ENCODE measurements at regions not wholly inside any gene's neighbourhood (a gene's known extent, or its start where the extent isn't known, plus 50 kb on each side); places are given as distances from the start of the nearest gene placed in this dataset.

- no CpG with 5 or more reads among the region's 3 CpGs for WGBS (ENCODE audit: insufficient coverage)
- no peak overlapping the region for H3K4me3 ChIP-seq (ENCODE audit: low read length)
- H3K27ac ChIP-seq (ENCODE audit: low read length): no peak overlapping the region
- H3K9me3 ChIP-seq (replicated peaks; ENCODE audit: control insufficient read depth, low read depth, low read length): no peaks in the 10 kb centered on the region
- DNase-seq: no peak
- H3K36me3 ChIP-seq (ENCODE audit: control insufficient read depth, insufficient read depth, low read length): no peaks in the 10 kb centered on the region
- H3K4me1 ChIP-seq (ENCODE audit: control insufficient read depth, insufficient read depth, low read length): peaks cover 2% of the 10 kb centered on the region
- no peaks in the 10 kb centered on the region for H3K27me3 ChIP-seq (ENCODE audit: control insufficient read depth, insufficient read depth, low read length)
Measured at GRCh38 chr5:124859556-124860290, 113.3 kb upstream of the ZNF608 start.

- Histone ChIP-seq H3K27me3 (ENCODE audit: control insufficient read depth, insufficient read depth, low read length) (no peaks in the 10 kb centered on the region), H3K4me3 (ENCODE audit: low read length) (no peak overlapping the region), H3K4me1 (ENCODE audit: control insufficient read depth, insufficient read depth, low read length) (peaks cover 2% of the 10 kb centered on the region), H3K9me3 (replicated peaks; ENCODE audit: control insufficient read depth, low read depth, low read length) (no peaks in the 10 kb centered on the region), H3K36me3 (ENCODE audit: control insufficient read depth, insufficient read depth, low read length) (no peaks in the 10 kb centered on the region), H3K27ac (ENCODE audit: low read length) (no peak overlapping the region)
- DNase-seq: no peak
- WGBS (ENCODE audit: insufficient coverage): 100% methylated on average over 1 of the region's 4 CpGs
Measured at GRCh38 chr5:124860291-124860655, 113.8 kb upstream of the ZNF608 start.

GRCh38 chr5:124865066-124865465 is 118.6 kb upstream of the ZNF608 start:
- no CpG with 5 or more reads among the region's 3 CpGs for WGBS (ENCODE audit: insufficient coverage)
- Histone ChIP-seq H3K36me3 (ENCODE audit: control insufficient read depth, insufficient read depth, low read length) (no peaks in the 10 kb centered on the region), H3K4me1 (ENCODE audit: control insufficient read depth, insufficient read depth, low read length) (peaks cover 2% of the 10 kb centered on the region), H3K27ac (ENCODE audit: low read length) (no peak overlapping the region), H3K9me3 (replicated peaks; ENCODE audit: control insufficient read depth, low read depth, low read length) (no peaks in the 10 kb centered on the region), H3K27me3 (ENCODE audit: control insufficient read depth, insufficient read depth, low read length) (no peaks in the 10 kb centered on the region), H3K4me3 (ENCODE audit: low read length) (no peak overlapping the region)
- DNase-seq: no peak

GRCh38 chr5:124865603-124866354 is 119.3 kb upstream of the ZNF608 start:
- Histone ChIP-seq H3K27me3 (ENCODE audit: control insufficient read depth, insufficient read depth, low read length) (no peaks in the 10 kb centered on the region), H3K36me3 (ENCODE audit: control insufficient read depth, insufficient read depth, low read length) (no peaks in the 10 kb centered on the region), H3K9me3 (replicated peaks; ENCODE audit: control insufficient read depth, low read depth, low read length) (no peaks in the 10 kb centered on the region), H3K4me1 (ENCODE audit: control insufficient read depth, insufficient read depth, low read length) (peaks cover 3% of the 10 kb centered on the region), H3K4me3 (ENCODE audit: low read length) (no peak overlapping the region), H3K27ac (ENCODE audit: low read length) (no peak overlapping the region)
- peak; percentile 21 for DNase-seq
- WGBS (ENCODE audit: insufficient coverage): no CpG with 5 or more reads among the region's 4 CpGs

- H3K27me3 ChIP-seq (ENCODE audit: control insufficient read depth, insufficient read depth, low read length): no peaks in the 10 kb centered on the region
- H3K9me3 ChIP-seq (replicated peaks; ENCODE audit: control insufficient read depth, low read depth, low read length): no peaks in the 10 kb centered on the region
- no peak for DNase-seq
- no peak overlapping the region for H3K4me3 ChIP-seq (ENCODE audit: low read length)
- H3K27ac ChIP-seq (ENCODE audit: low read length): peak overlapping the region; percentile 56
- H3K4me1 ChIP-seq (ENCODE audit: control insufficient read depth, insufficient read depth, low read length): peaks cover 5% of the 10 kb centered on the region
- WGBS (ENCODE audit: insufficient coverage): 60% methylated on average over 2 of the region's 12 CpGs
- no peaks in the 10 kb centered on the region for H3K36me3 ChIP-seq (ENCODE audit: control insufficient read depth, insufficient read depth, low read length)
Measured at GRCh38 chr5:124866355-124867136, 120.1 kb upstream of the ZNF608 start.

- Histone ChIP-seq H3K4me1 (ENCODE audit: control insufficient read depth, insufficient read depth, low read length) (peaks cover 7% of the 10 kb centered on the region), H3K9me3 (replicated peaks; ENCODE audit: control insufficient read depth, low read depth, low read length) (no peaks in the 10 kb centered on the region), H3K36me3 (ENCODE audit: control insufficient read depth, insufficient read depth, low read length) (no peaks in the 10 kb centered on the region), H3K27ac (ENCODE audit: low read length) (no peak overlapping the region), H3K27me3 (ENCODE audit: control insufficient read depth, insufficient read depth, low read length) (no peaks in the 10 kb centered on the region), H3K4me3 (ENCODE audit: low read length) (no peak overlapping the region)
- DNase-seq: peak; percentile 41
- 80% methylated on average over 1 of the region's 6 CpGs for WGBS (ENCODE audit: insufficient coverage)
Measured at GRCh38 chr5:124867137-124867704, 120.8 kb upstream of the ZNF608 start.

- Histone ChIP-seq H3K4me3 (ENCODE audit: low read length) (no peak overlapping the region), H3K36me3 (ENCODE audit: control insufficient read depth, insufficient read depth, low read length) (no peaks in the 10 kb centered on the region), H3K9me3 (replicated peaks; ENCODE audit: control insufficient read depth, low read depth, low read length) (no peaks in the 10 kb centered on the region), H3K27me3 (ENCODE audit: control insufficient read depth, insufficient read depth, low read length) (no peaks in the 10 kb centered on the region), H3K4me1 (ENCODE audit: control insufficient read depth, insufficient read depth, low read length) (peaks cover 9% of the 10 kb centered on the region), H3K27ac (ENCODE audit: low read length) (no peak overlapping the region)
- WGBS (ENCODE audit: insufficient coverage): no CpG with 5 or more reads among the region's 2 CpGs
- no peak for DNase-seq
Measured at GRCh38 chr5:124868676-124869075, 122.2 kb upstream of the ZNF608 start.

- H3K27ac ChIP-seq (ENCODE audit: low read length): no peak overlapping the region
- H3K36me3 ChIP-seq (ENCODE audit: control insufficient read depth, insufficient read depth, low read length): no peaks in the 10 kb centered on the region
- whole genome bisulfite sequencing (ENCODE audit: insufficient coverage): no CpG with 5 or more reads among the region's 2 CpGs
- no peaks in the 10 kb centered on the region for H3K27me3 ChIP-seq (ENCODE audit: control insufficient read depth, insufficient read depth, low read length)
- no peak for DNase-seq
- H3K9me3 ChIP-seq (replicated peaks; ENCODE audit: control insufficient read depth, low read depth, low read length): no peaks in the 10 kb centered on the region
- H3K4me1 ChIP-seq (ENCODE audit: control insufficient read depth, insufficient read depth, low read length): peaks cover 9% of the 10 kb centered on the region
- no peak overlapping the region for H3K4me3 ChIP-seq (ENCODE audit: low read length)
Measured at GRCh38 chr5:124869426-124870033, 123.1 kb upstream of the ZNF608 start.

- DNase-seq: no peak
- Histone ChIP-seq H3K9me3 (replicated peaks; ENCODE audit: control insufficient read depth, low read depth, low read length) (no peaks in the 10 kb centered on the region), H3K36me3 (ENCODE audit: control insufficient read depth, insufficient read depth, low read length) (no peaks in the 10 kb centered on the region), H3K27ac (ENCODE audit: low read length) (no peak overlapping the region), H3K27me3 (ENCODE audit: control insufficient read depth, insufficient read depth, low read length) (no peaks in the 10 kb centered on the region), H3K4me1 (ENCODE audit: control insufficient read depth, insufficient read depth, low read length) (peaks cover 9% of the 10 kb centered on the region), H3K4me3 (ENCODE audit: low read length) (no peak overlapping the region)
- WGBS (ENCODE audit: insufficient coverage): no CpG with 5 or more reads among the region's 2 CpGs
Measured at GRCh38 chr5:124870070-124870469, 123.6 kb upstream of the ZNF608 start.
